ENCODE measurements at regions not wholly inside any gene's neighbourhood (a gene's known extent, or its start where the extent isn't known, plus 50 kb on each side); places are given as distances from the start of the nearest gene placed in this dataset.

GRCh38 chr13:78998630-78999315 is 339.8 kb upstream of the OBI1 start:
- TF ChIP-seq ZNF561 (tag by site-specific recombination; IDR thresholded peaks at IDR 0.05; ENCODE audit: borderline replicate concordance) = no peak
- TF ChIP-seq ZBTB20 (tag by site-specific recombination; IDR thresholded peaks at IDR 0.05) = no peak
- TF ChIP-seq ZNF529 (tag by site-specific recombination; IDR thresholded peaks at IDR 0.05; ENCODE audit: insufficient replicate concordance) = no peak
- TF ChIP-seq ZNF221 (tag by site-specific recombination; IDR thresholded peaks at IDR 0.05; ENCODE audit: borderline replicate concordance) = no peak
- no peak for TF ChIP-seq ZNF350 (tag by site-specific recombination; IDR thresholded peaks at IDR 0.05)
- TF ChIP-seq ZNF677 (tag by site-specific recombination; IDR thresholded peaks at IDR 0.05) = no peak
- no peak for TF ChIP-seq ZNF785 (tag by site-specific recombination; IDR thresholded peaks at IDR 0.05)
- TF ChIP-seq ZNF530 (tag by site-specific recombination; IDR thresholded peaks at IDR 0.05; ENCODE audit: low read depth) = no peak
- TF ChIP-seq ZNF274 (IDR thresholded peaks at IDR 0.05; ENCODE audit: low read length) = no peak
- TF ChIP-seq ZNF274 (tag by site-specific recombination; IDR thresholded peaks at IDR 0.05; ENCODE audit: borderline replicate concordance) = no peak
- no peak for TF ChIP-seq ZNF558 (tag by site-specific recombination; IDR thresholded peaks at IDR 0.05)
- no peak for TF ChIP-seq ZNF658 (tag by site-specific recombination; IDR thresholded peaks at IDR 0.05)
- TF ChIP-seq ZNF133 (tag by site-specific recombination; IDR thresholded peaks at IDR 0.05) = no peak
- TF ChIP-seq ZNF670 (tag by site-specific recombination; IDR thresholded peaks at IDR 0.05; ENCODE audit: low read depth) = no peak
- POLR2A ChIA-PET = no interaction called here
- H3K4me1 ChIP-seq (ENCODE audit: control insufficient read depth, insufficient read depth, low read length) = no peaks in the 10 kb centered on the region
- no peak overlapping the region for H3K4me3 ChIP-seq (ENCODE audit: low read depth, low read length)
- no peak overlapping the region for H3K27ac ChIP-seq (ENCODE audit: extremely low read depth, low read depth, low read length)
- H3K36me3 ChIP-seq (ENCODE audit: control insufficient read depth in 2 of 2, insufficient read depth in 1 of 2, low read length in 2 of 2) = no peaks in the 10 kb centered on the region
- H3K9me3 ChIP-seq (ENCODE audit: control insufficient read depth, insufficient read depth, low read depth, low read length) = no peaks in the 10 kb centered on the region
- CTCF ChIA-PET = interaction anchor here (0.9 kb wide), 1 partner anchor 20 kb away, joined by 3 read pairs; no protein-coding TSS in a partner anchor

GRCh38 chr13:78997902-78998629 is 339.1 kb upstream of the OBI1 start:
- POLR2A ChIA-PET = no interaction called here
- no peaks in the 10 kb centered on the region for H3K36me3 ChIP-seq (ENCODE audit: control insufficient read depth in 2 of 2, insufficient read depth in 1 of 2, low read length in 2 of 2)
- no peaks in the 10 kb centered on the region for H3K4me1 ChIP-seq (ENCODE audit: control insufficient read depth, insufficient read depth, low read length)
- no peak overlapping the region for H3K4me3 ChIP-seq (ENCODE audit: low read depth, low read length)
- CTCF ChIA-PET = interaction anchor here (0.9 kb wide), 1 partner anchor 20 kb away, joined by 3 read pairs; no protein-coding TSS in a partner anchor
- no peaks in the 10 kb centered on the region for H3K9me3 ChIP-seq (ENCODE audit: control insufficient read depth, insufficient read depth, low read depth, low read length)
- no peak overlapping the region for H3K27ac ChIP-seq (ENCODE audit: extremely low read depth, low read depth, low read length)
- no peak for TF ChIP-seq ZNF274 (IDR thresholded peaks at IDR 0.05; ENCODE audit: low read length)
- no peak for TF ChIP-seq ZNF274 (tag by site-specific recombination; IDR thresholded peaks at IDR 0.05; ENCODE audit: borderline replicate concordance)
- TF ChIP-seq SCRT1 (tag by site-specific recombination; IDR thresholded peaks at IDR 0.05; ENCODE audit: borderline replicate concordance) = no peak
- no peak for TF ChIP-seq ZBTB10 (tag by site-specific recombination; IDR thresholded peaks at IDR 0.05)
- TF ChIP-seq ZNF175 (tag by site-specific recombination; IDR thresholded peaks at IDR 0.05) = no peak
- no peak for TF ChIP-seq ZNF76 (tag by site-specific recombination; IDR thresholded peaks at IDR 0.05; ENCODE audit: borderline replicate concordance, low read depth)
- no peak for TF ChIP-seq ZNF529 (tag by site-specific recombination; IDR thresholded peaks at IDR 0.05; ENCODE audit: insufficient replicate concordance)
- no peak for TF ChIP-seq ZNF701 (tag by site-specific recombination; IDR thresholded peaks at IDR 0.05)
- TF ChIP-seq PRDM2 (tag by site-specific recombination; IDR thresholded peaks at IDR 0.05; ENCODE audit: borderline replicate concordance) = no peak
- no peak for TF ChIP-seq ZBTB20 (tag by site-specific recombination; IDR thresholded peaks at IDR 0.05)
- no peak for TF ChIP-seq YY2 (tag by site-specific recombination; IDR thresholded peaks at IDR 0.05)
- no peak for TF ChIP-seq ZNF169 (tag by site-specific recombination; IDR thresholded peaks at IDR 0.05)
- no peak for TF ChIP-seq ZNF394 (tag by site-specific recombination; IDR thresholded peaks at IDR 0.05; ENCODE audit: borderline replicate concordance)
- TF ChIP-seq ZNF654 (tag by site-specific recombination; IDR thresholded peaks at IDR 0.05; ENCODE audit: low read depth) = no peak
